HG03442 (cell line): ENCODE measurements at regions not wholly inside any gene's neighbourhood (a gene's known extent, or its start where the extent isn't known, plus 50 kb on each side); places are given as distances from the start of the nearest gene placed in this dataset.
"Not testable (repeated sequence)": the region's sequence is repeated elsewhere in the genome, so short reads cannot be mapped to it uniquely, and the experiment has no call there.

Experiments used
- ATAC-seq: cut with Tn5 transposase; IDR thresholded peaks from one replicate; pipeline ENCODE4 v1.9.1; 2021; ENCODE audit warnings: mild to moderate bottlenecking, moderate library complexity; ENCODE audit not compliant: unreplicated experiment

- no peak for ATAC-seq
Observed at GRCh38 chr1:198416296-198416695, 124.2 kb downstream of the ATP6V1G3 start.

DNA sequence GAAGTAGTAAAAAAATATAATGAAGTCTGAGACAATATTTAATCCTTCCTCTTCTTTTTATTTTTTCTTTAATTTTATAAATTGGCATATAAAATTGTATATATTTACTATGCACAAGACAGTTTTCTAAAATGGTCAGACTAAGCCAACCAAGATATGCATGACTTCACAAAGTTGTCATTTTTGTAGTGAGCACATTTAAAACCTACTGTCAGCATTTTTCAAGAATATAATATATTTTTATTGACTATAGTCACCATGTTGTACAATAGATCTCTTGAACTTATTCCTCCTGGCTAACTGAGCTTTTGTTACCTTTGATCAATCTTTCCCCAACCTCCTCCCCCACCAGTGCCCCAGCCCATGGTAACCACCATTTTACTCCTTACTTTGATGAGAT lies 129.2 kb downstream of the ATP6V1G3 start:
- no peak for ATAC-seq

GRCh38 chr1:198408716-198409115 lies 131.8 kb downstream of the ATP6V1G3 start:
- ATAC-seq, result no peak

- ATAC-seq, result not testable (repeated sequence)
Observed at GRCh38 chr1:198404632-198405031, 135.8 kb downstream of the ATP6V1G3 start.

DNA sequence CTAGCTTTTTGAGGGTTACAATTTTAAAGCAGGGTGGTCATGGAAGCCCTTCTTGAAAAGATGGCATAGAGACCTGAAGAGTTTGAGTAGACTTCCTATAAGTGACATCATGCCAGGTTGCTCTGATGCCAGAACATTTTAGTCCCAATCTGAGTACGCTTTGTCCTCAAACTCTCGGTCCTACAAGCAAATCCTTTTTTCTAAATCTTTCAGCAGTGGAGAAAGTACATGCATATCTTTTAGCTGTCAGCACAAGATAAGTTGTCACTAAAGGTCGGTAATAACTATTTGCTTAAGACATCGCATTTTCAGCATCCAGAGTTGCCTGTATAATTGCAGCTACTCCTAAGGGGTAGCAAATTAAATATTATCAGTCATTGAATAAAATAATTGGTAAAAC lies 140.4 kb downstream of the ATP6V1G3 start:
- ATAC-seq, result no peak

DNA sequence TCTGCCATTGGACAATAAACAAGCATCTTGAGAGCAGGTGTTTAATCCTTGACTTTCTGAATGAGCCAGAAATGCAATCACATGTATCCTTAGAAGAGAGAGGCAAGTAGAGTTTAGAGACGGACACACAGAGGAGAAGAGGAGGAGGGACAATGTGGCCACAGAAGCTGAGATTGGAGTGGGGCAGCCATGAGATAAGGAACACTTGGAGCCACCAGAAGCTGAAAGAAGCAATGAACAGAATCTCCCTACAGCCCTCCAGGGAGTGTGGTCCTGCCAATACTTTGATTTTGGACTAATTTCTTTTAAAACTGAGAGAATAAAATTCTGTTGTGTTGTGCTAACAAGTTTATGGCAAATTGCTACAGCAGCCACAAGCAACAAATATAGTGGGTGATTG lies 141.0 kb downstream of the ATP6V1G3 start:
- no peak for ATAC-seq

DNA sequence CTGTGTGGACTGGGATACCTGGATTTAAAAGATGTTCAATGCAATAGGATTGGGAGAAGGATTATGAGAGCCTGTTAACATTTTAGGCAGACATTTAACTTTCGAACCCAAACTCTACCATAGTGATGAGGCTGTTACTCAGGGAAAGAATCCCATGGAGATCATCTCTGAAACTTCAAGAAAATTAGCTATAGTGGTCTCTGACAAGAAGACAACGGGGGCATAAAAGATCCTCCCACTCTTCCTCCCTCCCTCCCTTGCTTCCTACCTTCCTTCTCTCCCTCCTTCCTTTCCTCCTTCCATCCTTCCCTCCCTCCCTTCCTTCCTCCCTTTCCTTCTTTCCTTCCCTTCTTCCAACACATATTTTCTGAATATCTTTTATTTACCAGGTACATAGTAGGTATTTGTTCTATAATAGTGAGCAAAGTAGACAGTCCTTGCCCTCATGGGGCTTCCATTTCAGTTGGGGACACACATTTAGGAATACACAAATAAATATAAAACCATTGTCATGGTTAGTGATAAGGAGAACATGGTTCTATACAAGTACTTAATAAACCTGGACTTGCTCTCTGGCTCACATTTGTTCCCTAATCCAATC lies 143.2 kb downstream of the ATP6V1G3 start:
- ATAC-seq, result no peak

GRCh38 chr1:198391393-198392020 lies 149.0 kb downstream of the ATP6V1G3 start:
- no peak for ATAC-seq

GRCh38 chr1:198387587-198387986 lies 152.9 kb downstream of the ATP6V1G3 start:
- no peak for ATAC-seq

GRCh38 chr1:198380275-198380674 lies 160.2 kb downstream of the ATP6V1G3 start:
- no peak for ATAC-seq

DNA sequence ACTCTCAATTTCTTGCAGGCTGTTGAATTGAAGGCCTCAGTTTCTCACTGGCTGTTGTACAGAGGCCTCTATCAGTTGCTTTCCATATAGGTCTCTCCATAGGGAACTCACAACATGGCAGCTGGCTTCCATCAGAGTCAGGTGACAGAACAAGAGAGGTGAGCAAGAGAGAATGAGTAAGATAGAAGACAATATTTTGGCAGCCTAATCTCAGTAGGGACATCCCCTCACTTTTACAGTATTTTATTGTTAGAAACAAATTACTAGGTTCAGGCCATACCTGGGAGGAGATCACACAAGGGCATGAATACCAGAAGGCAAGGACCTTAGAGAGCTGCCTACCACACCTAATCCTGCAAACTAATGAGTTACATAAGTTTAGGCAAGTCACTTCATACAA lies 162.8 kb downstream of the ATP6V1G3 start:
- ATAC-seq, result no peak

DNA sequence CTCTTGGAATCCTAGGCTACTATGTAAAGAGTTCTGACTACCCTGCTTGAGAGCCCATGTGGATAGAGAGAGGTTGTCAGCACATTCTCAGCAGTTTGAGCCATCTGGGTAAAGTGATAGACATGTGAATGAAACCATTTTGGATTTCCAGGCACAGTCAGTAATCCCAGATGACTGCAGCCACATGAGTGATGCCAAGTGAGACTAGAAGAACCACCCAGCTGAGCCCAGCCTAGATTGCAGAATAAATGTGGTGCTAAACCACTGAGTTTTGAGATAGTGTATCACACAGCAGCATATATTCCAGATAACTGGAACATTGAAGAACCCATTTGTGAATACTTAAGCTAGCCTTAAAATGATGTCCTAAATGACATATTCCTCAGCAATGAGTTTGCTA lies 166.2 kb downstream of the ATP6V1G3 start:
- no peak for ATAC-seq

DNA sequence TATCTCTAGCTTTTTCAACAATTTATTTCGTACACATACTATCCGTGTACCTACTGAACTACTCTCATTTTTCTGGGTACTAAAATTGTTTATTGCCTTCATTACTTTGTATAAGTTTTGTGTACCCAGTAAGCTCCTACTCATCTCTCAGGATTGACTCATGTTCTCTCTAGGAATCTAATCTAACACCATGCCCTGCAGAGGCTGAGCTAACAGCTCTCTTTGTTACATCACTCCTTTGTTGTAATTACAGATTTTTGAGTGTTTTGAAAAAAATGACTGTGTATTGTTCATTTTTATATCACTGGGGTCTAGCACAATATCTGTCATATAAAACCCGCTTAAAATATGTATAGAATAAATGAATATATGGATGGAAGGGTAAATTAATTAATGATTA lies 167.1 kb downstream of the ATP6V1G3 start:
- ATAC-seq, result no peak
